NCI-H2196 treated with DMSO at 0.1 percent for 48 hours (cell line): ENCODE measurements at regions not wholly inside any gene's neighbourhood (a gene's known extent, or its start where the extent isn't known, plus 50 kb on each side); places are given as distances from the start of the nearest gene placed in this dataset.

Source experiments
- DNase-seq: peaks from one replicate; lab custom pipeline; 2025; ENCODE audit not compliant: unreplicated experiment; lab: John Stamatoyannopoulos, UW

- DNase-seq = no peak
Observed at GRCh38 chr9:28887188-28887884, 1314.1 kb upstream of the C9orf72 start.

DNA sequence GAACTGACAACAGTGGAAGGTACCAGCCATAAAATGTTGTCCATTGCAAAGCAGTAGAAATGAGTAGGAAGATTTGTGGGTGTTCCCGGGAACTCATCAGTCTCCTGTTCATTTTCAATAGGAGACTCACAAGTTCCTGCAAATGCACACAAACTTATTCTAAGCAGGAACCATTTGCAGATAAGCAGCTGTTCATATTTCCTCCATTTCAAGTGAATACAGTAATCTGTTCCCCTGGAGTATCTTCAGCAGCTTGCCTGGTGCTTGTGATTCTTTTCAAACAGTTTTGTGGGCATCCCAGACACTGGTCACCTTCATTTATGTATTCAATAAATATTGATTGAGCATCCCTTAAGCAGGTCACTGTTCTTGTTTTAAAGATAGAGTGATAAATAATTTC, 1315.5 kb upstream of the C9orf72 start:
- no peak for DNase-seq

DNA sequence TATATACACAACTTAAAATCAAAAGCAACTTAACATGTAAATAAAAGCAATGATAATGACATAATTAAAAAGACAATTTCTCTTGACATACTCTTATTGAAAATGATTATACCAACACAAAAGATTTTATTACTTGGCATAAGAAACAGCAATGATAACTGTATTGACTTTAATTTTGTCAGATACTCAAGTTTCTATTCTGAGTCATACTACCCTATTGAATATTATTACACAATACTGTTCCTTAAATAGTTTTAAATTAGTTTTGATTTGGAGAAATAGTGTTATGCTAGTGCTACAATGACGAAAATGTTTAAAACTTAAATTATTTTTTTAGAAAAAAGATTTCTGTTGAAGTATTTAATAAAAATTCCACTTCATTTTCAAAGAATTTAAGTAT, 1319.3 kb upstream of the C9orf72 start:
- no peak for DNase-seq

GRCh38 chr9:28899267-28899666, 1326.0 kb upstream of the C9orf72 start:
- no peak for DNase-seq

GRCh38 chr9:28899926-28900325, 1326.6 kb upstream of the C9orf72 start:
- no peak for DNase-seq

DNA sequence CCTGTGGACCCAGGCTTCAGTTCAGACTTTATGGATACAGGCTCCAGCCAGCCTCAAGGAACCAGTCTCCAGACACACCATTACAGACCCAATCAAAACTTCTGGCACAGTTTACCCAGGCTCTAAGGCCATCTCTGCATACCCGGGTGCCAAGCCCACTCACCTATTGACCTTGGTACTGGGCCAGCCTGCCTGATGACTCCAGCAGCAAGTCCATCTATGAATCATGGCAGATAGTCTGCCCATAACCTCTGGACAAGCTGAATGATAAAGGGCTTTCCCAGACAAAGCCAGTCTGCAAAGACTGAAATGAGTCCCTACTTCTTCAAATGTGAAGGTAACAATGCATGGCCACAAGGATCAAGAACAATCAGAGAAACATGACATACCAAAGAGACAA, 1327.1 kb upstream of the C9orf72 start:
- no peak for DNase-seq

DNA sequence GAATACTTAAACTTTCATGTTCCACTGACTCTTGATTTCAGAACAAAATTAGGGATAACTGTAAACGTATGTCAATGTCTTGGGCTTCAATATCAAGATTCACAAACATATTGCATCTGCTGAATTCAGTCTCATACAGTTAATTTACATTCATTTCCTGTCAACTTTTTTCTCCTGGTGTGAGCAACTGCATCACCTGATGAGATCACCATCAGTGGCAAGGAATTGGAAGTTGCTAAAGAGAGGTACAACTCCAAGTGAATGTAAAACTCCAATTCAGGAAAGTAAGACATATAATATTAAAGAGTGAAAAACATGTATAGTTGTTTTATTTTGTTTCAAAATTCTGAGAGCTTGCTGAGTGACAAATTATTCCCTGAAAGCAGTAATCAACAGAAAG, 1336.2 kb upstream of the C9orf72 start:
- no peak for DNase-seq

GRCh38 chr9:28912621-28913020, 1339.3 kb upstream of the C9orf72 start:
- no peak for DNase-seq

DNA sequence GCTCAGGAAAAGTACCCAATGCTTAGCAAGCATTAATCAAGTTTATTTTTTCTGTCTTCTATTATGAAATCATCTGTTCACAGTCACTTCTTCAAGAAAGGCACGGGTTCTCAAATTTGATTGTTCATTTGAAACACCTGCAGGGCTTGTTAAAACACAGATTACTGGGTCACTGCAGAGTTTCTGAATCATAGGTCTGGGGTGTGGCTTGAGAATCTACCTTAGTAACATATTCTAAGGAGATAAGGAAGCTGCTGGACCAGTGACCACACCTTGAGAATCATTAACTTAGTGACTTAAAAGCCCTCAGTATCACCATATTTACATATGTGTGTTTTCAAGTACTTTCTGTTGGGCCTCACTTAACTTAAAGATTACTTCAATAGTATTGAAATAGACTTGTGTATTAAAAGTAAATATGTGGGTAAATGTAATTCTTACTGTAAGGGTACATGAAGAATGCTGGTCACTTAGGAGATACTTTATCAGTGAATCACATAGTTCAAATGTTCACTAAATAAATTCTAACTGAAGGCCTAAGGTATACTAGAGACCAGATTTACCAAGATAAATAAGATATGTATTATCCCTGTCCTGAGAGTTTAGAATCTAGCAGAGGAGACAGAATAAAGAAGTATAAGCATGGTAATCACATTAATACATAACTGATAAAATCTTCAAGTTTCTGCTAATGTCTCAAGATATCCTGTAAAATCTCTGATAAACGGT, 1342.1 kb upstream of the C9orf72 start:
- DNase-seq = no peak

DNA sequence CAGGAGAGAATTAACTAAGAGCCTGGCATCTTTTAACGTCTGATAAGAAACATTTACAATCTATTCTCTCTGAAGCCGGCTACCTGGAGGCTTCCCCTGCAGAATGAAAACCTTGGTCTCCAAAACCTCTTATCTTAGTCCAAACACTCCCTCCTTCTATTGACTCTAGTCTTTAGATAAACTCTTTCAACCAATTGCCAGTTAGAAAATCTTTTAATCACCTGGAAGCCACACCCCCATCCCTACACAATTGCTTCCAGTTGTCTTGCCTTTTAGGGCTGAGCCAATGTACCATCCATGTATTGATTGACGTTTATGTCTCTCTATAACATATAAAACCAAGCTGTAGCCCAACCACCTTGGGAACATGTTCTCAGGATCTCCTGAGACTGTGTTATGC, 1343.1 kb upstream of the C9orf72 start:
- no peak for DNase-seq

- DNase-seq = no peak
Observed at GRCh38 chr9:28921857-28922500, 1348.7 kb upstream of the C9orf72 start.

DNA sequence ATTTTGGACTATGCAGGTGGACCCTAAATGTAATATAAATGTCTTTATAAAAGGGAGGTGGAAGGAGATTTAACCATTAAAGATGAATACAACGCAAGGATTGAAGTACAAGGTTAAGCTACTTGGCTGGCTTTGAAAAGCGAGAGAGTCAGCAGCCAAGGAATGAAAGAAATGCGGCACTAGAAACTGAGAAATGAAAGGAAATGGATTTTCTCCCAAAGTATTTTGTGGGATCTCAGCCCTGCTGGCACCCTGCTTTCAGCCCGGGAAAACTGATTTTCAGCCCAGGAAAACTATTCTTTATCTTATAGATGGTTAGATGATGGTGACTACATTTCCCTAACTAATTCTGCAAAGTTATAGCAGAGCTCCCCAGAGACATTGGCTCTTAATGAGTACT, 1349.6 kb upstream of the C9orf72 start:
- no peak for DNase-seq

DNA sequence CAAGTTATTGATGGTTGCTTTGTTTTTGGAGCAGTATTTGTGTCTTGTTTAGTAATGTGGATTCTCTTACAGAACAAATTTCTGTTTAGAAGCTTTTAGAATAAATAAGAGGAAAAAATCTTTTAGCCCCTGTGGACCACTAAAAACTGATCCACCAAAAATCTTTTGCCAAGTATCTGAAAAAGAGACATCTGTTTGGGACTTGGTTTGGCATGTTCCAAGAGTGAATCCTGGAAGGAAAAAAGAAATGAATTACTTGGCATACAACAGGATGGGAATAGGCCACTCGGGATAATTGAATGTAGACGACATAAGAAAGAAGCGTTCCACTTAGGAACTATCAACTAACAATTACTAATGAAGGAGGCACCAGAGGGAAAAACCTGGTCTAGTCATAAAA, 1350.1 kb upstream of the C9orf72 start:
- DNase-seq = no peak

DNA sequence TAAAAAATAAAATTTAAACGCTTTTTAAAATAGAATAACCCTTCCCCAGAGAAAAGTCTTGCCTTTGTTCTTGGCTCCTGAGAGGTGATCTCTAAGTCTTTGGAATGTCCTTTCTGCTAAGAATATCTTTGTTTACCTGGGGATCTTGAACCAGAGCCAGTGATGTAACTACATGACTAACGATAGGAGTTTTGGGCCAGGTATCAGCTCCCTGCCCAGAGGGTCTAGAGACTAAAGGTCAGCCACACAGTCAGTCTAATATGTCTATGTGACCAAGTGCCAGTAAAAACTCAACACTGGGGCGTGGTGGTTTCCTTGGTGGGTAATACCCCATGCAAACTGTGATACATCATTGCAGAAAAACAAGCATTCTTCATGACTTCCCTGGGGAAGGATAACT, 1351.9 kb upstream of the C9orf72 start:
- no peak for DNase-seq

DNA sequence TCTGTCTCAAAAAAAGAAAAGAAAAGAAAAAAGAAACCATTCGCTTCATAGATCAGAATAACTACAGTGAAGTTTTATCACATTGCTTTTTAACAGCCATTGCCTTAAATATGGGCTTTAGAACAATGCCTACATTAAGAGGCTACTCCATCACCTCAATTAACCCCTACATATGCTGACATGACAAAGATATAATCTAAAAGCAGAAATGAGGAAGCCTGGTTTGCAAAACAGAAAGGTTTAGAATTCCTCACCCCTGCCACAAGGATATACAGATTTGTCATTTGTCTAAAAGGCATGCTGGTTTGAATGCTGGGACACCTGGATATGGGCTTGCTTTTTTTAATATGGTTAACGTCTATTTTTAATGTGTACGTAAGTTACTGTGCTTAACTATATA, 1353.0 kb upstream of the C9orf72 start:
- DNase-seq = no peak

DNA sequence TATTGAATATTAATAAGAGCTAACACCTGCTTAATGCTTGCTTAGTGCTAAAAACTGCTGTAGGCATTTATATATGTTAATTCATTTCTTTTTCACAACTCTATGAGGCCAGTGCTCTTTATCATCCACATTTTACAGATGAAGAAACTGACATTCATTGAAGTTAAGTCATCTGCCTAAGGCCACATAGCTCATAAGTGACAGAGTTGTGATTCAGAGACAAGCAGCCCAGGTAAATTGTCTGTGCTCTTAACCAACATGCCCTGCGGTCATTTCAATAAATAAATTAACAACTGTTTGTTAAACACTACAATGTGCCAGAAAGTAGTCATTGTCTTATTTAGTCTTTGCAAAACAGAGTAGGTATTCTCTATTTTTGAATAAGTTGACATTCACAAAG, 1354.4 kb upstream of the C9orf72 start:
- DNase-seq = no peak

GRCh38 chr9:28929433-28929832, 1356.2 kb upstream of the C9orf72 start:
- DNase-seq = no peak

GRCh38 chr9:28930766-28931165, 1357.5 kb upstream of the C9orf72 start:
- no peak for DNase-seq

GRCh38 chr9:28934111-28934510, 1360.8 kb upstream of the C9orf72 start:
- DNase-seq = no peak

DNA sequence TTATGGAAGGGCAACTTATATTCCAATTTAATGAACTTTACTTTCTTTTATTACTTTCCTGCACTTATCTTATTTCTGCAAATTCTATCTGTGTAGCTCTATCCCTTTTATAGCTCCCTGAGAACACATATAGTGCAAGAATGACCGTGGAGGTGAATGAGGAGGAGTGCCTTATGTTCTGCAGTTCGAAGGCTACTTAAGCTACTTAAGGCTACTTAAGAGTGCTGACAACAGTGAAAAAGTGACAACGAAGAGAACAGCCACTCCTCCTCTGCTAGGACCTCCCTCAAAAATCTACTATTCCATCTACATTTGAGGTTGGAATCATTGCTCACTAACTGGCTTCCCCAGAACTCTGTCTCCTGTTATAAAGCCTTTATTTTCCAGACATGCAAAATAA, 1365.7 kb upstream of the C9orf72 start:
- no peak for DNase-seq

GRCh38 chr9:28941856-28942255, 1368.6 kb upstream of the C9orf72 start:
- no peak for DNase-seq

- no peak for DNase-seq
Observed at GRCh38 chr9:28942941-28943340, 1369.7 kb upstream of the C9orf72 start.
